ENCODE measurements at regions not wholly inside any gene's neighbourhood (a gene's known extent, or its start where the extent isn't known, plus 50 kb on each side); places are given as distances from the start of the nearest gene placed in this dataset.

- no peak for TF ChIP-seq CTCF (IDR thresholded peaks at IDR 0.05)
- no peak for TF ChIP-seq POLR2A (IDR thresholded peaks at IDR 0.05)
- TF ChIP-seq EP300 (IDR thresholded peaks at IDR 0.05; ENCODE audit: low read depth), result no peak
- no peak for TF ChIP-seq POLR2AphosphoS5 (IDR thresholded peaks at IDR 0.05)
These were observed 78.2 kb upstream of the GPR12 start for GRCh38 chr13:26838821-26839220.

Data from transverse colon (tissue), 4 donors.